HG02588 (cell line): ENCODE measurements at regions not wholly inside any gene's neighbourhood (a gene's known extent, or its start where the extent isn't known, plus 50 kb on each side); places are given as distances from the start of the nearest gene placed in this dataset.

ENCODE experiments used
- ATAC-seq: cut with Tn5 transposase; IDR thresholded peaks from one replicate; pipeline ENCODE4 v1.9.1; 2021; ENCODE audit warnings: mild to moderate bottlenecking, moderate library complexity; ENCODE audit not compliant: unreplicated experiment

GRCh38 chr5:96142184-96142781 lies 180.6 kb upstream of the ELL2 start:
- ATAC-seq, result no peak

GRCh38 chr5:96141749-96142148 lies 180.1 kb upstream of the ELL2 start:
- no peak for ATAC-seq

GRCh38 chr5:96140496-96140895 lies 178.8 kb upstream of the ELL2 start:
- ATAC-seq, result no peak

- ATAC-seq, result no peak
Measured at GRCh38 chr5:96140084-96140483, 178.4 kb upstream of the ELL2 start.

GRCh38 chr5:96134886-96135285 lies 173.2 kb upstream of the ELL2 start:
- ATAC-seq, result no peak

GRCh38 chr5:96133341-96134079 lies 171.9 kb upstream of the ELL2 start:
- ATAC-seq, result no peak

- ATAC-seq, result no peak
Measured at GRCh38 chr5:96129276-96129675, 167.6 kb upstream of the ELL2 start.

GRCh38 chr5:96128204-96128864 lies 166.7 kb upstream of the ELL2 start:
- ATAC-seq, result no peak

- no peak for ATAC-seq
Measured at GRCh38 chr5:96127538-96127937, 165.9 kb upstream of the ELL2 start.

- ATAC-seq, result no peak
Measured at GRCh38 chr5:96125231-96125891, 163.7 kb upstream of the ELL2 start.

GRCh38 chr5:96124589-96124988 lies 162.9 kb upstream of the ELL2 start:
- ATAC-seq, result no peak

- no peak for ATAC-seq
Measured at GRCh38 chr5:96123418-96123817, 161.8 kb upstream of the ELL2 start.

GRCh38 chr5:96121364-96121763 lies 159.7 kb upstream of the ELL2 start:
- ATAC-seq, result no peak

GRCh38 chr5:96120120-96120519 lies 158.5 kb upstream of the ELL2 start:
- no peak for ATAC-seq

GRCh38 chr5:96117771-96118651 lies 156.4 kb upstream of the ELL2 start:
- ATAC-seq, result no peak

- ATAC-seq, result no peak
Measured at GRCh38 chr5:96115147-96115807, 153.6 kb upstream of the ELL2 start.

GRCh38 chr5:96114736-96115135 lies 153.1 kb upstream of the ELL2 start:
- ATAC-seq, result no peak

GRCh38 chr5:96113170-96113939 lies 151.7 kb upstream of the ELL2 start:
- no peak for ATAC-seq

- ATAC-seq, result no peak
Measured at GRCh38 chr5:96112703-96113102, 151.1 kb upstream of the ELL2 start.
